Kidney epithelial cell (primary cell): ENCODE measurements at regions not wholly inside any gene's neighbourhood (a gene's known extent, or its start where the extent isn't known, plus 50 kb on each side); places are given as distances from the start of the nearest gene placed in this dataset.

ENCODE experiments used
- DNase-seq: peaks from one replicate; pipeline ENCODE4 v3.0.0-alpha.2; 2010; ENCODE audit warnings: low read depth
- H3K27me3 ChIP-seq: 2 replicates; pipeline ENCODE4 v1.6.0; 2011; ENCODE audit warnings: low read length; ENCODE audit not compliant: control insufficient read depth, insufficient read depth
- H3K36me3 ChIP-seq: 2 replicates; pipeline ENCODE4 v1.5.1; 2011; ENCODE audit warnings: low read length; ENCODE audit not compliant: control insufficient read depth, insufficient read depth
- H3K4me3 ChIP-seq: 2 replicates; pipeline ENCODE4 v1.5.1; 2011; ENCODE audit warnings: low read depth, mild to moderate bottlenecking, control low read depth, low read length
- CTCF ChIP-seq: IDR thresholded peaks from 2 replicates; pipeline ENCODE4 v1.5.1; 2011; ENCODE audit warnings: mild to moderate bottlenecking, moderate library complexity, low read length, control low read depth, inconsistent platforms; ENCODE audit not compliant: insufficient read depth, poor library complexity, severe bottlenecking

- no peak overlapping the region for H3K4me3 ChIP-seq
- H3K27me3 ChIP-seq, result no peaks in the 10 kb centered on the region
- DNase-seq, result no peak
- H3K36me3 ChIP-seq, result no peaks in the 10 kb centered on the region
- no peak for TF ChIP-seq CTCF
Measured at GRCh38 chr2:164090533-164090932, 354.7 kb upstream of the FIGN start.

- Histone ChIP-seq H3K4me3 (no peak overlapping the region), H3K27me3 (no peaks in the 10 kb centered on the region), H3K36me3 (no peaks in the 10 kb centered on the region)
- no peak for TF ChIP-seq CTCF
- no peak for DNase-seq
Measured at GRCh38 chr2:164084066-164084465, 348.3 kb upstream of the FIGN start.

- Histone ChIP-seq H3K36me3 (no peaks in the 10 kb centered on the region), H3K27me3 (no peaks in the 10 kb centered on the region), H3K4me3 (no peak overlapping the region)
- DNase-seq, result no peak
- no peak for TF ChIP-seq CTCF
Measured at GRCh38 chr2:164080486-164080885, 344.7 kb upstream of the FIGN start.

- Histone ChIP-seq H3K4me3 (no peak overlapping the region), H3K27me3 (no peaks in the 10 kb centered on the region), H3K36me3 (no peaks in the 10 kb centered on the region)
- DNase-seq, result no peak
- TF ChIP-seq CTCF, result no peak
Measured at GRCh38 chr2:164079258-164079657, 343.4 kb upstream of the FIGN start.

GRCh38 chr2:164078421-164078820 lies 342.6 kb upstream of the FIGN start:
- Histone ChIP-seq H3K36me3 (no peaks in the 10 kb centered on the region), H3K27me3 (no peaks in the 10 kb centered on the region), H3K4me3 (no peak overlapping the region)
- DNase-seq, result no peak
- no peak for TF ChIP-seq CTCF
